C1 segment of cervical spinal cord (tissue), 14 donors: ENCODE measurements at regions not wholly inside any gene's neighbourhood (a gene's known extent, or its start where the extent isn't known, plus 50 kb on each side); places are given as distances from the start of the nearest gene placed in this dataset.

ENCODE experiments used
- DNase-seq, 14 donors: peaks; one replicate each; lab custom pipeline; 2025; lab: John Stamatoyannopoulos, UW

GRCh38 chr2:215620528-215620927 is 184.7 kb upstream of the FN1 start:
- no peak for DNase-seq

- peak in 1 of 14 donors; percentile 12 for DNase-seq
Measured at GRCh38 chr2:215619989-215620388, 184.1 kb upstream of the FN1 start.

DNA sequence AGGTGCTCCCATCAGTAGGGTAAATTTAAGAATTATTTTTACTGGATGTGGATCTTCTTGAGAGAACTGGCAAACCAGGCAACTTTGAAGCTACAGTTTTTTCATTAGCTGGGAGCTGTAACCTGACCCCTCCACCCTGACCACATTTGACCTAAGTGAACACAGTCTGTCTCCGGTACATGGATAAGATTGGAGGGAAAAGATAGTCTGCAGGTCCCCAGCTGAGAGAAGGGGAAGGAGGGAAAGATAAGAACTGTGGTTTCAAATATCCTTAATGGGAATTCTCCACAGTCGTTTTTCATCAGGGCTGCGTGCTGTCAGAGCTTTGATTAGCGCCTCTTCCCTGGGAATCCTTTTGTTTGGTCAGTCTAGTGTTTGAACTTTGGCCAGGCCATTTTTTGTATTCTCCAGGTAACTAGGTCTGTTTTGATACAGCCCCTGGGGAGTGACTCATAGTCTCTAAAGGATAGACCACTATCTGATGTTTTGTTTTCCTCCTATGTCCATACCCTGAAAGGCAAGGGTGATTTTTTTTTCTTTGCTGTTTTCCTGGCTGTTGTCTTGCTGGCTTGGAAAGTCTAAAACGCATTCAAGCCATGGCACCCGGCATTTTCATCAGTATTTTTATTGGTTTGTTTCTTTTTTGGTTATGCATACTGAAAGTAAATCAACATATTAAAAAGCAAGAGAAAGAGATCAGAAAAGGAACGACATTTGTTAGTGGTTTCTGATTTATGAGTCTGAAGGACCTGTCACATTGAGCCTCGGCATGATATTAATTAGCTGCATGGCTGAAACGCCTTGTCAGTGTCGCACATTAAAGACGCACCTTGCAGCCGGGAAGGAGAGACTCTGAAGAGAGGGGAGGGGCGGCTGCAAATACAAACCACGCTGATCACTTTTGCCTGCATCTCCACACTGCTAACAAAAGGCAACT is 183.4 kb upstream of the FN1 start:
- DNase-seq: no peak

DNA sequence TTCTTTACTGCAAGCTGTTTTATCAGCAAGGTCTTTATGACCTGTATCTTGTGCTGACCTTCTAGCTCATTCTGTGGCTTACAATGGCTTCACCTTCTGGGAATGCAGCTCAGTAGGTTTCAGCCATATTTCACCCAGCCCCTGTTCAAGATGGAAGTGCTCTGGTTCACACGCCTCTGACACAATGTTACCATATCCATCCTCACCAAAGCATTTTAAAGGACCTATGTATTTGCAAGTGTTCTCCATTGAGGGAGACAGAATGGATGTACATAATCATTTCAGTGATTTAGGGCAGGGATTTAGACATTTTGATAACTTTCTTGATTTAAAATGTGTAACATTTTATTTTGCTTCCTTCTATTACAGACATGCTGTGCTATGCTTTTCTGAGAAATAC is 182.3 kb upstream of the FN1 start:
- DNase-seq: no peak

- DNase-seq: no peak
Measured at GRCh38 chr2:215617060-215617824, 181.4 kb upstream of the FN1 start.

GRCh38 chr2:215615803-215616174 is 179.9 kb upstream of the FN1 start:
- no peak for DNase-seq

DNA sequence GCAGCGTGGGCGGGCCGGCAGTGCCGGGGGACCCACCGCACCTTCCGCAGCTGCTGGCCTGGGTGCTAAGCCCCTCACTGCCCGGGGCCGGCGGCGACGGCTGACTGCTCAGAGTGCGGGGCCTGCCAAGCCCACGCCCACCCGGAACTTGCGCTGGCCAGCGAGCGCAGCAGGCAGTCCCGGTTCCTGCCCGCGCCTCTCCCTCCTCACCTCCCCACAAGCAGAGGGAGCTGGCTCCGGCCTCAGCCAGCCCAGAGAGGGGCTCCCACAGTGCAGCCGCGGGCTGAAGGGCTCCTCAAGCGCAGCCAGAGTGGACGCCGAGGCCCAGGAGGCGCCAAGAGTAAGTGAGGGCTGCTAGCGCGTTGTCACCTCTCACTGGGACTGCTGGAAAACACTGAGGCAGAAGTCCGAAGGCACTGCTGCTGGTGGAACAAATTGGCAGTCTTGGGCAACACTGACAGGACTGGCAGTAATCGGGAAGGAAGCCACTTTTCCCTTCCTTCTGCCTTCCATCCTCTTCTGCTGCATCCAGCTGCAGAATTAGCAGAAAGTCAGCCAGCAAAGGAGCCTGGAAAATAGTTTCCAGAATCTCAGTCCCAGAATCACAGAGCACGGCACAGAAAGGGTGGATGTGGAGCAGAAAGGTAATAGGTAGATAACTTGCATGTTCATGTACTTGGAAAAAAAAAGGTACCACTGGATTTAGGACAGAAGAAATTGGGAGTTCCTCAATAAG is 179.4 kb upstream of the FN1 start:
- no peak for DNase-seq

DNA sequence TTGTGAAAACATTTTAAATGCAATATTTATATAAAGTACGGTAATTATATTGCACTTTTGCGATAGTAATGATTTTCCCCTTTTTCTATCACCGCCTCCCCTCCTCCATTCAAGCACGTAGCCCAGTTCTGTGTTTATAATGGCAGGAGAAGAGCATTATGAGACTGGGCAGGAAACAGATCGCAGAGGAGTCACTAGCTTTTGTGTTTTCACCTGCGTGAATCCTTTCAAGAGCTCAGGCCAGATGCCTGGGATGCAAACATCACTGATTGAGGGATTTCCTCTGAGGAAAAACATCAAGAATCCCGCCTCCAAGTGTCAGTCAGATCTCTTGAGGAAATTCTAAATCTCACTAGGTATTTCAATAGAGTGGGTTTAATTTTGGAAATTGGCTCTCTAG is 178.4 kb upstream of the FN1 start:
- DNase-seq: no peak

DNA sequence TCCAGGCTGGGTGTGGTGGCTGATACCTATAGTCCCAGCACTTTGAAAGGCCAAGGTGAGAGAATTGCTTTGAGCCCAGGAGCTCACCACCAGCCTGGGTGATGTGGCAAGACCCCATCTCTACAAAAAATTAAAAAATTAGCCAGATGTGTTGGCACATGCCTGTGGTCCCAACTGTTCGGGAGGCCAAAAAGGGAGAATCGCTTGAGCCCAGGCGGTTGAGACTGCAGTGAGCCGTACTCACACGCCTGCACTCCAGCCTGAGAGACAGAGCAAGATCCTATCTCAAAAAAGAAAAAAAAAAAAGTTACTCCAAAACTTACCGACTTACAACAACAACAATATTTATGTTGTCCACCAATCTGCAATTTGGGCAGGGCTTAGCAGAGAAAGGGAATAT is 178.0 kb upstream of the FN1 start:
- no peak for DNase-seq

- DNase-seq: no peak
Measured at GRCh38 chr2:215613280-215613679, 177.4 kb upstream of the FN1 start.

DNA sequence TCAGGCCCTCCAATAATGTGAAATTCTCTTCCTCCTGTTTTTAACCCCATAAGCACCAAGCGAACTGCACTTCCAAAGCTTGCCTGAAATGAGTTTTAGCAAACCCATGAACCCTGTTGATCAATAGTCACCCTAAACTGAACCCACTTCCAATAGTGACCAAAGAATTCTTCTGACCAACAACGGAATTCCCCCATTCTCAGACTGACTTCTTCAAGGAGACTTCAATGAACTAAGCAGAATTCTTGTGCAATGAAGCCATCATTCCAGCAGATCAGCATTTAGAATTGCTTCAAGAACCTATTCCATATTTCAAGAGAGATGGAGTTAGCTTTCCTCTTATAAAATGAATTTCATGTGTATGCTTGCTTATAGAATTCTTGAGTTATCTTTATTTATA is 176.9 kb upstream of the FN1 start:
- DNase-seq: no peak

GRCh38 chr2:215611609-215612386 is 175.9 kb upstream of the FN1 start:
- no peak for DNase-seq

DNA sequence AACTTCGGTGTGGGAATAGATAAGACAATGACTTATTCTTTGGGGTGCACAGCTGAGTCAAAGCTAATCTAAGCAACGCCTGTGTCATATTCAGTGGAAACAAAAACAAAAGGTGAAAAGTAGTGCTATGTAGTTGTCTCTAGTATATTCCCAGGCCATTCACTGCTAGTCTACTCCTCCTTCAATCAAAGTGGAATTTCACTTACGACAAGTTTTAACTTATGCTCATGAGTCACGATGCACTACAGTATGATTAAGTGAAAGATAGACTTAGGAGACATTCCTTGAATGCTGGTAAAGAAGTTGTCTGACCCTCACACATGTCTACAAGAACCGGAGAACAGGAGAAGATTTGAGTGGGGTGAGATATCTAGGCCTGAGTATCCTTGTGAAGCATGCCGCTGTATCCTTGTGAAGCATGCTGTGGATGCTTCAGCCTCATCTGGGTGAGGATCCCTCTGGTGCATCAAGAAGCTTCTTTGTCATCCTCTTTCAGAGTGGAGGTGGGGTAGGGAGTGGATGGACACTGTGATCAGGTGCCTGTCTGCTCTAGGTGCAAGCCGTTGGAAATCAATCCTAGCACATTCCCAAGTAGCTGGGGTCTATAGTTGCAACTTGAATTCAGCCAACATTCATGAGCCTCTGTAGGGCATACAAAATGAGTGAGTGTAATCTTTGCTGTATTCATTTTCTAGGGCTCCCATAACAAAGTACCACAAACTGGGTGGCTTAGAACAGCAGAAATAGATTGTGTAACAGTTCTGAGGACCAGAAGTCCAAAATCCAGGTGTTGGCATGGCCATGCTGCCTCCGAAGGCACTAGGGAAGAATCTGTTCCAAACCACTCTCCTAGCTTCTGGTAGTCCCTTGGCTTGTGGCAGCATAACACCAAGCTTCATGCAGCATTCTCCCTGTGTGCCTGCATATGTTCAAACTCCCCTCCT is 173.5 kb upstream of the FN1 start:
- no peak for DNase-seq

DNA sequence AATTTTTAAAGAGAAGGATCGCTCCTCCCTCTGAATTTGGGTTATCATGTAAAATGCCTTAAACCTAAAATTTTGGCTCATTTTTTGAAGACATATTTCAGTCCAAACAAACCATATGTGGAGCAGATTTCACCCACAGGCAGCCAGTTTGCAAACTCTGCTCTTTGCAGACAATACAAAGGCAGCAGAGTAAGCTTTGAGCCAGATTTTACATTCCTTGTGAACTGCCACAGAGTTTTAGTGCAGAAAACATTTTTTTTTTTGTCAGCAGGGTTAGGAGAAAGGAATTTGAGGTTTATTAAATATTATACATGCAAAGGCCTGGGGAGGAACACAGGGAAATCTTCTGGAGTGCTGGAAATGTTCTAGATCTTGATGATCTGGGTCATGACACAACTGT is 171.9 kb upstream of the FN1 start:
- no peak for DNase-seq

GRCh38 chr2:215606219-215606618 is 170.4 kb upstream of the FN1 start:
- no peak for DNase-seq

GRCh38 chr2:215605214-215605613 is 169.3 kb upstream of the FN1 start:
- no peak for DNase-seq

DNA sequence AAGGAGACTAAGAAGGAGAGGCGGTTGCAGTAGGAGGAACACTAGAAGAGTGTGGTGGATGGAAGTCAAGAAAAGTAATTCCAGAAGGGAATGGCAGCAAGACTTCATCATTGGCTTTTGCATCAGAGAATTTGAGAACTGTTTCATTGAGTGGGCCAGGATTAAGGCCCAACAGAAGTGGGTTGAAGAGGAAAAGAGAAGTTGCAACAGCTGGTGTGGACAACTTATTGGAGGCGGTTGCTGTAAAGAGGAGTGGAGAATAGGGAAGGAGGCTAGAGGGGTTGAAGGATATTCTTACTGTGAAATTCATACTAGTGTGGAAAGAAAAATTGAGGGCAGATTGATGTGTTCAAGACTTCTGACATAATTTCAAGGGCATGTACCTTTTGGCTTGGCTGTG is 168.7 kb upstream of the FN1 start:
- DNase-seq: no peak

- DNase-seq: no peak
Measured at GRCh38 chr2:215603440-215603839, 167.6 kb upstream of the FN1 start.

DNA sequence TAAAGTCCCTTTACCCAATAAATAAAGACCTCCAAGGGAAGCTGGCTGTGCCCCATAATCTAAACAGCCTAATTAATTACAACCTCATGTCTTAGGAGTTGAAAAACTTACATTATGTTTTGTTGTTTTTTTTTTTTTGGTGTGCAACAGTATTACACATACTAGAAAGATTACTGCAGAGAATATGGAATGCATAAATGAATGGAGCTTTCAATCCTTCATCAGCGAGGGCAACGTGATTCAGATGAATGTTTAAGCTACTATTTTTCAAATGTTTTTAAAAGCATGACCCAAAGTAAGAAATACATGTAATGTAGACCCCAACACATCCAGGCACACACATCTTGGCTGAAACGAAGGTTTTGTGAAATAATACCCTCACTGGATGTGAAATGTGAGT is 167.1 kb upstream of the FN1 start:
- DNase-seq: no peak

GRCh38 chr2:215601990-215602721 is 166.3 kb upstream of the FN1 start:
- no peak for DNase-seq
